PC-3 (cell line): ENCODE measurements at regions not wholly inside any gene's neighbourhood (a gene's known extent, or its start where the extent isn't known, plus 50 kb on each side); places are given as distances from the start of the nearest gene placed in this dataset.

Source experiments
- ATAC-seq: fragments of 200-7000 bp; cut with Tn5 transposase; 2 replicates; pipeline ENCODE4 v1.9.1; 2020; ENCODE audit warnings: mild to moderate bottlenecking, moderate library complexity
- BruUV-seq: library from RNA; stranded (reverse); fragments of 400-500 nt; replicated peaks from 2 replicates; lab custom pipeline; 2021; lab: Mats Ljungman, UMichigan
- CTCF ChIA-PET: fragments of 300-600 bp; sonication (Branson Sonifier 250); formaldehyde crosslinking; loops from one replicate; lab custom pipeline; 2022; ENCODE audit warnings: antibody characterized with exemption; lab: Charles Lee
- POLR2A ChIA-PET: fragments of 300-600 bp; sonication (Branson Sonifier 250); formaldehyde crosslinking; loops from one replicate; lab custom pipeline; 2022; ENCODE audit warnings: antibody characterized with exemption; ENCODE audit not compliant: unreplicated experiment; lab: Charles Lee
- DNase-seq: peaks from one replicate; pipeline ENCODE4 v3.0.0-alpha.2; 2015
- H2AFZ ChIP-seq: fragments of 300-600 bp; sonication (generic); 2 replicates; pipeline ENCODE4 v1.6.0; 2016; ENCODE audit warnings: antibody characterized with exemption, low read length
- H3F3A ChIP-seq: fragments of 300-600 bp; sonication (generic); one replicate; pipeline ENCODE4 v1.6.0; 2017; ENCODE audit warnings: antibody characterized with exemption, low read length, control low read depth, mild to moderate bottlenecking; ENCODE audit not compliant: unreplicated experiment
- H3K27ac ChIP-seq: fragments of 300-600 bp; sonication (generic); 2 replicates; pipeline ENCODE4 v1.5.1; 2016; ENCODE audit warnings: mild to moderate bottlenecking, low read length
- H3K27me3 ChIP-seq: fragments of 300-600 bp; sonication (generic); 2 replicates; pipeline ENCODE4 v1.6.1; 2016; ENCODE audit warnings: low read length, mixed read lengths
- H3K36me3 ChIP-seq: fragments of 300-600 bp; sonication (generic); 2 replicates; pipeline ENCODE4 v1.6.1; 2016; ENCODE audit warnings: low read depth, mixed run types, low read length, mixed read lengths
- H3K4me1 ChIP-seq: fragments of 300-600 bp; sonication (generic); 2 replicates; pipeline ENCODE4 v1.5.1; 2016; ENCODE audit warnings: low read length; ENCODE audit not compliant: insufficient read depth
- H3K4me2 ChIP-seq: fragments of 300-600 bp; sonication (generic); 2 replicates; pipeline ENCODE4 v1.6.0; 2016; ENCODE audit warnings: low read length
- H3K4me3 ChIP-seq: fragments of 300-600 bp; sonication (generic); 2 replicates; pipeline ENCODE4 v1.5.1; 2016; ENCODE audit warnings: mild to moderate bottlenecking, low read length, mixed read lengths
- H3K79me2 ChIP-seq: fragments of 300-600 bp; sonication (generic); 2 replicates; pipeline ENCODE4 v1.6.1; 2017; ENCODE audit warnings: low read length, mixed read lengths
- H3K9ac ChIP-seq: fragments of 300-600 bp; sonication (generic); 2 replicates; pipeline ENCODE4 v1.6.0; 2016; ENCODE audit warnings: mild to moderate bottlenecking, low read length
- H3K9me2 ChIP-seq: fragments of 300-600 bp; sonication (generic); replicated peaks from 2 replicates; pipeline ENCODE4 v1.6.1; 2016; ENCODE audit warnings: mixed run types, low read length, mixed read lengths
- H3K9me3 ChIP-seq: fragments of 300-600 bp; sonication (generic); 2 replicates; pipeline ENCODE4 v1.6.1; 2016; ENCODE audit warnings: low read length, mixed read lengths
- H4K20me1 ChIP-seq: fragments of 300-600 bp; sonication (generic); 2 replicates; pipeline ENCODE4 v1.6.1; 2016; ENCODE audit warnings: low read length, mixed read lengths
- EZH2 ChIP-seq: fragments of 300-600 bp; sonication (generic); IDR thresholded peaks from one replicate; pipeline ENCODE4 v1.6.1; 2017; ENCODE audit warnings: antibody characterized with exemption, mild to moderate bottlenecking, low read length; ENCODE audit not compliant: unreplicated experiment
- EZH2phosphoT487 ChIP-seq: fragments of 300-600 bp; sonication (generic); IDR thresholded peaks from 2 replicates; pipeline ENCODE4 v1.6.1; 2018; ENCODE audit warnings: mild to moderate bottlenecking, antibody characterized with exemption, low read length, borderline replicate concordance
- intact Hi-C: fragments of 100-400 bp; cut with micrococcal nuclease; formaldehyde crosslinking; loops from 2 replicates; pipeline ENCODE4 v1.9.0; 2023
- TF ChIP-seq, protein P1 (sequence below): fragments of 300-600 bp; sonication (generic); conservative IDR thresholded peaks from 2 replicates; pipeline ENCODE4 v1.5.1; 2017; ENCODE audit warnings: antibody characterized with exemption, low read depth, mild to moderate bottlenecking, low read length

DNA sequence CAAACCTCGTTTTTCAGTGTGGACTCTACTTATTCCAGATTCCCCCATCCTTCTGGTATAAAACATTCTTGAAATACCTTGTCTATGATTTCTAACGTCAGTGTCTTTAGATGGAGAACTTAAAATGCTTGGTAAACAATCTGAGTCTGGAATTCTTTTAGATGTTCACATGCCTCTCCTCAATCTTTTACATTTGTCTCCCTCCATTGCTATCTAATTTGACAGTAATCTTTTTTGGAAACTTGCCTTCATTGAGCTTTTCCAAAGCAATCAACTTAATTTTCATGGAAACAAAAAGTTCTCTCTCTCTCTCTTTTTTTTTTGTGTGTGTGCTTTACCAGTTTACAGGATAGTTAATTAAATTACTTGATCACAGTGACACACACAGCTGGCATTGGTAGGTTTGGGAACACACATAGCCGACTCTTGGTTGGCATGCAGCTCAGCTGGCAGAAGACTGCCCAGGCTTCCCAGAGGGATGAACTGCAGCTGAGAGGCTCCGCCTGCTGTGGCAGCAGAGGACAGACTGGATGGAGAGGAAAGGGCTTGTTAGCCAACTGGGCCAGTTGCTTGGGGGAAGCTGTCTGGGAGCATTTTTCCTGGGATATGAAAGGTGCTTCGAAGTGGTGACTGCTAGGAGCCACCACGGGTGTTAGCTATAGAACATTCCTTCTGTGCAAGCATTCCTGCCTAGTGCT, 271.3 kb downstream of the ZSWIM6 start:
- Histone ChIP-seq H3K36me3 (no peaks in the 10 kb centered on the region), H3K4me3 (no peak overlapping the region), H3K9me2 (no peaks in the 10 kb centered on the region), H3K27me3 (no peaks in the 10 kb centered on the region), H2AFZ (no peak overlapping the region), H3K79me2 (no peaks in the 10 kb centered on the region), H3K4me1 (peaks cover 12% of the 10 kb centered on the region), H3K9me3 (no peaks in the 10 kb centered on the region), H3K9ac (no peak overlapping the region), H3K27ac (no peak overlapping the region), H3F3A (no peaks in the 10 kb centered on the region), H4K20me1 (no peaks in the 10 kb centered on the region), H3K4me2 (no peak overlapping the region)
- ATAC-seq, result 0 out of 2 replicates have a peak, but pooled peaks have one; percentile 23
- DNase-seq, result peak; percentile 6
- intact Hi-C loops, result no loop called here
- BruUV-seq, result no TSS peak
- ChIA-PET POLR2A (no interaction called here), CTCF (no interaction called here)
- TF ChIP-seq EZH2phosphoT487 (no peak), EZH2 (no peak)
- TF ChIP-seq, protein P1, sequence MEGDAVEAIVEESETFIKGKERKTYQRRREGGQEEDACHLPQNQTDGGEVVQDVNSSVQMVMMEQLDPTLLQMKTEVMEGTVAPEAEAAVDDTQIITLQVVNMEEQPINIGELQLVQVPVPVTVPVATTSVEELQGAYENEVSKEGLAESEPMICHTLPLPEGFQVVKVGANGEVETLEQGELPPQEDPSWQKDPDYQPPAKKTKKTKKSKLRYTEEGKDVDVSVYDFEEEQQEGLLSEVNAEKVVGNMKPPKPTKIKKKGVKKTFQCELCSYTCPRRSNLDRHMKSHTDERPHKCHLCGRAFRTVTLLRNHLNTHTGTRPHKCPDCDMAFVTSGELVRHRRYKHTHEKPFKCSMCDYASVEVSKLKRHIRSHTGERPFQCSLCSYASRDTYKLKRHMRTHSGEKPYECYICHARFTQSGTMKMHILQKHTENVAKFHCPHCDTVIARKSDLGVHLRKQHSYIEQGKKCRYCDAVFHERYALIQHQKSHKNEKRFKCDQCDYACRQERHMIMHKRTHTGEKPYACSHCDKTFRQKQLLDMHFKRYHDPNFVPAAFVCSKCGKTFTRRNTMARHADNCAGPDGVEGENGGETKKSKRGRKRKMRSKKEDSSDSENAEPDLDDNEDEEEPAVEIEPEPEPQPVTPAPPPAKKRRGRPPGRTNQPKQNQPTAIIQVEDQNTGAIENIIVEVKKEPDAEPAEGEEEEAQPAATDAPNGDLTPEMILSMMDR, result no peak

DNA sequence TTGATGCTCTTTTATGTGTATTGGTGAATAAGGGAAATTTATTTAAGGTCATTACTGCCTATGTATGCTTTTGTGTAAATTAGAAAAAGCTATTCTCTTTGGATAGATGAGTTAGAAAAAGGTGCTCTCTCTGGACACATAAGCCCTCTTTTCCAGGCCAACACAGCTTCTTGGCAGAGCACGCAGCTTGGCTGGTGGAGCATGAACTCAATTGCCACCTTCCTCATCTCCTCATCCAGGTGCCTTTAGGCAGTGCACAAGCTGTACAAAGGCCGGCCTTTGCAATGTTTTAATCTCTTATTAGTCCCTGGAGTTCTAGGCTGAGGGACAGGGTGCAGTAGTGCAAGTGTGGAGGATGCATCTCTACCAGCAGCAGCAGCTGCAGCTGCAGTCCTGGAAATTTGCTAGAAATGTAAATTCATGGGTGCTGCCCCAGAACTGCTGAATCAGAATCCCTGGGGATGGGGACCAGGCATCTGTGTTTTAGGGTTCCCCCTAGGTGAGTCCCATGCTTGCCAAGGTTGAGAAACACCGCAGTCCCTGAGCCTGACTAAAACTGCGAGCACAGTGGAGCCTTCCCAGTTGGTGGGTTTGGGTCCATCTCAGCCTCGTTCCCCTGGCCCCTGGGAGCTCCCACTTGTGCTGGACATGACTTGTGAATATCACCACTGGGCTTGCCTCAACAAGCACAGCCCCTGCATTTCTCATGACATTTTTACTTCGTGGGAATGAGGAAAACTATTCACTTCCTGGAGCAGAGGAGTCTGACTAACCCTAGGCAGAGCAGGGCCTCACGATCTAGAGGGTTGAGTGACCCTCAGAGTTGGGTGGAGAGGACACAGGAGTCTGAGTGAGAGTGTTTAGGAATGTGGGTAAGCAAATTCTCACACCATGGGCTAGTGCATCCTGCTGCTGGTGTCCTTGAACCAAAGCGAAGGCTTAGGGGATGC, 272.3 kb downstream of the ZSWIM6 start:
- no peak overlapping the region for H3K27ac ChIP-seq
- ChIA-PET POLR2A (no interaction called here), CTCF (no interaction called here)
- H3K9me3 ChIP-seq, result no peaks in the 10 kb centered on the region
- H3K27me3 ChIP-seq, result no peaks in the 10 kb centered on the region
- DNase-seq (no peak), ATAC-seq (no peak)
- H4K20me1 ChIP-seq, result no peaks in the 10 kb centered on the region
- no TSS peak for BruUV-seq
- H3K9me2 ChIP-seq, result no peaks in the 10 kb centered on the region
- no peak overlapping the region for H3K4me2 ChIP-seq
- intact Hi-C loops, result no loop called here
- no peaks in the 10 kb centered on the region for H3F3A ChIP-seq
- no peak overlapping the region for H3K9ac ChIP-seq
- TF ChIP-seq, protein P1, result no peak
- TF ChIP-seq EZH2 (no peak), EZH2phosphoT487 (no peak)
- no peaks in the 10 kb centered on the region for H3K36me3 ChIP-seq
- no peak overlapping the region for H3K4me3 ChIP-seq
- no peaks in the 10 kb centered on the region for H3K79me2 ChIP-seq
- no peak overlapping the region for H2AFZ ChIP-seq
- peaks cover 12% of the 10 kb centered on the region for H3K4me1 ChIP-seq
